HG02970 (cell line): ENCODE measurements at regions not wholly inside any gene's neighbourhood (a gene's known extent, or its start where the extent isn't known, plus 50 kb on each side); places are given as distances from the start of the nearest gene placed in this dataset.
"Not testable (repeated sequence)": the region's sequence is repeated elsewhere in the genome, so short reads cannot be mapped to it uniquely, and the experiment has no call there.

ENCODE experiments used
- ATAC-seq: cut with Tn5 transposase; IDR thresholded peaks from one replicate; pipeline ENCODE4 v1.9.1; 2021; ENCODE audit warnings: mild to moderate bottlenecking, moderate library complexity, moderate number of reproducible peaks; ENCODE audit not compliant: unreplicated experiment, low FRiP score

- not testable (repeated sequence) for ATAC-seq
Measured at GRCh38 chr12:4138532-4138931, 135.0 kb upstream of the CCND2 start.

GRCh38 chr12:4138051-4138450 is 135.5 kb upstream of the CCND2 start:
- ATAC-seq: no peak

GRCh38 chr12:4137441-4137840 is 136.1 kb upstream of the CCND2 start:
- no peak for ATAC-seq

GRCh38 chr12:4137015-4137414 is 136.5 kb upstream of the CCND2 start:
- ATAC-seq: no peak

GRCh38 chr12:4135919-4136605 is 137.5 kb upstream of the CCND2 start:
- no peak for ATAC-seq

- ATAC-seq: no peak
Measured at GRCh38 chr12:4134448-4135263, 138.9 kb upstream of the CCND2 start.

GRCh38 chr12:4133636-4134447 is 139.7 kb upstream of the CCND2 start:
- ATAC-seq: no peak

GRCh38 chr12:4133029-4133428 is 140.5 kb upstream of the CCND2 start:
- no peak for ATAC-seq

- no peak for ATAC-seq
Measured at GRCh38 chr12:4121506-4122020, 152.0 kb upstream of the CCND2 start.

GRCh38 chr12:4120316-4120917 is 153.1 kb upstream of the CCND2 start:
- ATAC-seq: no peak

GRCh38 chr12:4119157-4119761 is 154.3 kb upstream of the CCND2 start:
- ATAC-seq: peak; percentile 67

GRCh38 chr12:4118601-4119156 is 154.9 kb upstream of the CCND2 start:
- peak; percentile 15 for ATAC-seq

- ATAC-seq: peak; percentile 44
Measured at GRCh38 chr12:4118017-4118510, 155.5 kb upstream of the CCND2 start.

GRCh38 chr12:4117386-4118016 is 156.1 kb upstream of the CCND2 start:
- ATAC-seq: no peak

GRCh38 chr12:4116251-4117111 is 157.1 kb upstream of the CCND2 start:
- ATAC-seq: no peak

GRCh38 chr12:4115570-4115969 is 158.0 kb upstream of the CCND2 start:
- ATAC-seq: no peak

- ATAC-seq: no peak
Measured at GRCh38 chr12:4114986-4115385, 158.6 kb upstream of the CCND2 start.

GRCh38 chr12:4112734-4113325 is 160.7 kb upstream of the CCND2 start:
- ATAC-seq: no peak
